HepG2 (cell line): ENCODE measurements at regions not wholly inside any gene's neighbourhood (a gene's known extent, or its start where the extent isn't known, plus 50 kb on each side); places are given as distances from the start of the nearest gene placed in this dataset.

ENCODE experiments used
- ZNF235 ChIP-seq: sonication (generic); formaldehyde crosslinking; IDR thresholded peaks from 2 replicates; pipeline ENCODE4 v1.8.1; 2023; ENCODE audit warnings: mild to moderate bottlenecking, missing genetic modification reagents, borderline replicate concordance
- TF ChIP-seq, protein P1 (sequence below), 2 experiments: sonication (generic) in 1 of 2; formaldehyde crosslinking in 1 of 2; IDR thresholded peaks; 2 replicates each; pipeline versions ENCODE4 v1.6.1 to v1.9.0; 2014 to 2022; ENCODE audit warnings: antibody characterized with exemption in 1 of 2, borderline replicate concordance in 1 of 2, inconsistent platforms in 1 of 2, low read depth in 1 of 2, missing genetic modification reagents in 1 of 2
- TF ChIP-seq, protein P2 (sequence below): sonication (generic); formaldehyde crosslinking; IDR thresholded peaks from 2 replicates; pipeline ENCODE4 v1.4.0; 2020; ENCODE audit warnings: missing genetic modification reagents, borderline replicate concordance

DNA sequence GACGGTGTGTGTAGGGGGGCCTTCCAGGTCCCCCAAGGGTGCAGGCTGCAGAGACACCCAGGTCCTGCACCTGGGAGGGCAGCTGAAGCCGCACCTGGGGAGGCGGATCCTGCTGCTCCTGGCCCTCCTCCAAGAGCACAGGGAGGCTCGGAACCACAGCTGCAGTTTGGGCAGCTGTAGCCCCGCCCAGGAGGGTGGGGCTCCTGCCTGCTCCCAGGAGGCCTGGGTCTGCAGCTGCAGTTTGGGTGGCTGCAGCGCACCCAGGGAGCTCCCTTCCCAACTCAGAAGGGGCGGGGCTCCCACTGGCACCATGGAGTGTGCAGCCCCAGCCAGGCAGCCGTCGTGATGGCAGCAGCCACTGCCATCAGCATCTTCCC, 69.4 kb upstream of the NKD1 start (continued):
- TF ChIP-seq ZNF235 (CRISPR knock-in tag): no peak
- TF ChIP-seq, protein P1, sequence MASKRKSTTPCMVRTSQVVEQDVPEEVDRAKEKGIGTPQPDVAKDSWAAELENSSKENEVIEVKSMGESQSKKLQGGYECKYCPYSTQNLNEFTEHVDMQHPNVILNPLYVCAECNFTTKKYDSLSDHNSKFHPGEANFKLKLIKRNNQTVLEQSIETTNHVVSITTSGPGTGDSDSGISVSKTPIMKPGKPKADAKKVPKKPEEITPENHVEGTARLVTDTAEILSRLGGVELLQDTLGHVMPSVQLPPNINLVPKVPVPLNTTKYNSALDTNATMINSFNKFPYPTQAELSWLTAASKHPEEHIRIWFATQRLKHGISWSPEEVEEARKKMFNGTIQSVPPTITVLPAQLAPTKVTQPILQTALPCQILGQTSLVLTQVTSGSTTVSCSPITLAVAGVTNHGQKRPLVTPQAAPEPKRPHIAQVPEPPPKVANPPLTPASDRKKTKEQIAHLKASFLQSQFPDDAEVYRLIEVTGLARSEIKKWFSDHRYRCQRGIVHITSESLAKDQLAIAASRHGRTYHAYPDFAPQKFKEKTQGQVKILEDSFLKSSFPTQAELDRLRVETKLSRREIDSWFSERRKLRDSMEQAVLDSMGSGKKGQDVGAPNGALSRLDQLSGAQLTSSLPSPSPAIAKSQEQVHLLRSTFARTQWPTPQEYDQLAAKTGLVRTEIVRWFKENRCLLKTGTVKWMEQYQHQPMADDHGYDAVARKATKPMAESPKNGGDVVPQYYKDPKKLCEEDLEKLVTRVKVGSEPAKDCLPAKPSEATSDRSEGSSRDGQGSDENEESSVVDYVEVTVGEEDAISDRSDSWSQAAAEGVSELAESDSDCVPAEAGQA (IDR thresholded peaks at IDR 0.05; ENCODE audit: low read depth): no peak
- TF ChIP-seq, protein P1 (CRISPR knock-in tag; IDR thresholded peaks at IDR 0.05; ENCODE audit: borderline replicate concordance): no peak
- TF ChIP-seq, protein P2, sequence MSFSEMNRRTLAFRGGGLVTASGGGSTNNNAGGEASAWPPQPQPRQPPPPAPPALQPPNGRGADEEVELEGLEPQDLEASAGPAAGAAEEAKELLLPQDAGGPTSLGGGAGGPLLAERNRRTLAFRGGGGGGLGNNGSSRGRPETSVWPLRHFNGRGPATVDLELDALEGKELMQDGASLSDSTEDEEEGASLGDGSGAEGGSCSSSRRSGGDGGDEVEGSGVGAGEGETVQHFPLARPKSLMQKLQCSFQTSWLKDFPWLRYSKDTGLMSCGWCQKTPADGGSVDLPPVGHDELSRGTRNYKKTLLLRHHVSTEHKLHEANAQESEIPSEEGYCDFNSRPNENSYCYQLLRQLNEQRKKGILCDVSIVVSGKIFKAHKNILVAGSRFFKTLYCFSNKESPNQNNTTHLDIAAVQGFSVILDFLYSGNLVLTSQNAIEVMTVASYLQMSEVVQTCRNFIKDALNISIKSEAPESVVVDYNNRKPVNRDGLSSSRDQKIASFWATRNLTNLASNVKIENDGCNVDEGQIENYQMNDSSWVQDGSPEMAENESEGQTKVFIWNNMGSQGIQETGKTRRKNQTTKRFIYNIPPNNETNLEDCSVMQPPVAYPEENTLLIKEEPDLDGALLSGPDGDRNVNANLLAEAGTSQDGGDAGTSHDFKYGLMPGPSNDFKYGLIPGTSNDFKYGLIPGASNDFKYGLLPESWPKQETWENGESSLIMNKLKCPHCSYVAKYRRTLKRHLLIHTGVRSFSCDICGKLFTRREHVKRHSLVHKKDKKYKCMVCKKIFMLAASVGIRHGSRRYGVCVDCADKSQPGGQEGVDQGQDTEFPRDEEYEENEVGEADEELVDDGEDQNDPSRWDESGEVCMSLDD (CRISPR knock-in tag): no peak
